K562 (cell line): ENCODE measurements at regions not wholly inside any gene's neighbourhood (a gene's known extent, or its start where the extent isn't known, plus 50 kb on each side); places are given as distances from the start of the nearest gene placed in this dataset.

ENCODE experiments used
- ATAC-seq: fragments of 200-7000 bp; cut with Tn5 transposase; 3 replicates; pipeline ENCODE4 v1.9.1; 2020; ENCODE audit warnings: moderate library complexity
- BruUV-seq: library from RNA; stranded (reverse); fragments of 400-500 nt; replicated peaks from 2 replicates; lab custom pipeline; 2021; lab: Mats Ljungman, UMichigan
- CTCF ChIA-PET: fragments of 300-600 bp; formaldehyde crosslinking; extraction: SDS; loops from one replicate; lab custom pipeline; 2021; ENCODE audit warnings: low intra/inter-chr PET ratio; lab: Yijun Ruan, JAX
- POLR2A ChIA-PET: fragments of 300-600, 350-650 bp; sonication (Branson Sonifier 250); formaldehyde crosslinking; extraction: SDS; loops from one replicate; lab custom pipeline; 2021; ENCODE audit warnings: antibody characterized with exemption, inconsistent platforms; lab: Yijun Ruan, JAX
- DNase-seq, 4 experiments: peaks; one replicate each; pipeline versions ENCODE4 v3.0.0 to v3.0.0-alpha.2; 2011 to 2018; ENCODE audit warnings: low spot score in 3 of 4, mixed read lengths in 3 of 4; ENCODE audit errors: extremely low read depth in 1 of 4
- FAIRE-seq: peaks from 2 replicates; lab custom pipeline; 2011; peaks lifted over from hg19 to GRCh38; lab: Jason Lieb, UNC
- H2AFZ ChIP-seq: 2 replicates; pipeline ENCODE4 v1.6.0; 2011; ENCODE audit warnings: low read depth, low read length, control low read depth, inconsistent platforms
- H3K27ac ChIP-seq: fragments of 200-600 bp; 3 replicates; pipeline ENCODE4 v1.8.0; 2011; ENCODE audit warnings: low read depth, mild to moderate bottlenecking, control low read depth, inconsistent platforms, low read length, moderate library complexity, mixed read lengths; ENCODE audit errors: extremely low read depth
- H3K27me3 ChIP-seq, 2 experiments: fragments of 300-600 bp in 1 of 2; 2 replicates in 1 of 2; 3 replicates in 1 of 2; pipeline versions ENCODE4 v1.6.0 to v1.8.0; 2011; ENCODE audit warnings: inconsistent platforms in 2 of 2, low read length in 2 of 2, mild to moderate bottlenecking in 1 of 2, mixed read lengths in 1 of 2, moderate library complexity in 1 of 2; ENCODE audit not compliant: control insufficient read depth in 2 of 2, insufficient read depth in 2 of 2
- H3K36me3 ChIP-seq: fragments of 300-600 bp; 3 replicates; pipeline ENCODE4 v1.8.0; 2011; ENCODE audit warnings: mild to moderate bottlenecking, low read length, inconsistent platforms; ENCODE audit not compliant: control insufficient read depth, insufficient read depth
- H3K4me1 ChIP-seq, 2 experiments: fragments of 200-600 bp in 1 of 2; replicated peaks in 1 of 2; 2 replicates in 1 of 2; 3 replicates in 1 of 2; pipeline versions ENCODE4 v1.5.1 to v1.8.0; 2011; ENCODE audit warnings: inconsistent platforms in 2 of 2, low read length in 2 of 2, mild to moderate bottlenecking in 1 of 2, mixed read lengths in 1 of 2, moderate library complexity in 1 of 2; ENCODE audit not compliant: control insufficient read depth in 2 of 2, insufficient read depth in 2 of 2
- H3K4me2 ChIP-seq: 2 replicates; pipeline ENCODE4 v1.6.1; 2011; ENCODE audit warnings: low read length, control low read depth, inconsistent platforms, mixed read lengths; ENCODE audit not compliant: insufficient read depth
- H3K4me3 ChIP-seq: fragments of 200-600 bp; sonication (generic), shearing (Covaris generic); 2 replicates; pipeline ENCODE4 v1.5.1; 2016; ENCODE audit warnings: control low read depth, inconsistent platforms
- H3K79me2 ChIP-seq: fragments of 200-600 bp; 3 replicates; pipeline ENCODE4 v1.8.0; 2011; ENCODE audit warnings: low read length, inconsistent platforms; ENCODE audit not compliant: control insufficient read depth, insufficient read depth
- H3K9ac ChIP-seq, 2 experiments: 2 replicates each; pipeline versions ENCODE4 v1.6.0 to v1.6.1; 2011; ENCODE audit warnings: low read depth in 2 of 2, low read length in 2 of 2, control low read depth in 1 of 2, inconsistent platforms in 1 of 2, mild to moderate bottlenecking in 1 of 2, mixed read lengths in 1 of 2; ENCODE audit not compliant: insufficient read depth in 1 of 2
- H3K9me1 ChIP-seq: one replicate; pipeline ENCODE4 v1.6.0; 2011; ENCODE audit warnings: inconsistent platforms, mild to moderate bottlenecking, low read length, moderate library complexity; ENCODE audit not compliant: control insufficient read depth, insufficient read depth
- H3K9me3 ChIP-seq: replicated peaks from 2 replicates; pipeline ENCODE4 v1.5.1; 2011; ENCODE audit warnings: low read depth, low read length, inconsistent platforms; ENCODE audit not compliant: control insufficient read depth, insufficient read depth
- H4K20me1 ChIP-seq: replicated peaks from 2 replicates; pipeline ENCODE4 v1.6.1; 2011; ENCODE audit warnings: low read length, inconsistent platforms, mixed read lengths; ENCODE audit not compliant: control insufficient read depth, insufficient read depth
- POLR2B ChIP-seq: fragments of 450-650 bp; IDR thresholded peaks from 2 replicates; pipeline ENCODE4 v1.6.1; 2018; ENCODE audit warnings: low read depth; ENCODE audit not compliant: partially characterized antibody
- SMAD3 ChIP-seq: fragments of 450-650 bp; formaldehyde crosslinking; conservative IDR thresholded peaks from 2 replicates; pipeline ENCODE4 v1.4.0; 2020; ENCODE audit warnings: mild to moderate bottlenecking
- TGIF2 ChIP-seq: sonication (generic); formaldehyde crosslinking; IDR thresholded peaks from 2 replicates; pipeline ENCODE4 v1.8.1; 2022; ENCODE audit warnings: mild to moderate bottlenecking, missing genetic modification reagents, moderate library complexity
- WGBS: fragments of 100-300 bp; shearing (Covaris generic); methylation state at CpG from one replicate; pipeline ENCODE4 v1.1.6; 2016; ENCODE audit warnings: low coverage, mixed read lengths; ENCODE audit not compliant: insufficient coverage; ENCODE audit errors: missing lambda C conversion rate; 5-methylcytosine and 5-hydroxymethylcytosine counted together
- in situ Hi-C: fragments of 300-500 bp; cut with MboI; formaldehyde crosslinking; loops from 4 replicates; pipeline ENCODE4 v1.15.0; 2018; ENCODE audit warnings: inconsistent platforms, mixed read lengths
- intact Hi-C: fragments of 100-400 bp; cut with micrococcal nuclease; formaldehyde crosslinking; loops from 2 replicates; pipeline ENCODE4 v1.14.2; 2022
- TF ChIP-seq, protein P1 (sequence below): fragments of 450-650 bp; formaldehyde crosslinking; IDR thresholded peaks from 2 replicates; pipeline ENCODE4 v1.4.0; 2020; ENCODE audit warnings: mild to moderate bottlenecking, moderate library complexity
- TF ChIP-seq, protein P2 (sequence below): fragments of 450-650 bp; formaldehyde crosslinking; IDR thresholded peaks from 2 replicates; pipeline ENCODE4 v1.4.0; 2020; ENCODE audit warnings: mild to moderate bottlenecking, moderate library complexity

DNA sequence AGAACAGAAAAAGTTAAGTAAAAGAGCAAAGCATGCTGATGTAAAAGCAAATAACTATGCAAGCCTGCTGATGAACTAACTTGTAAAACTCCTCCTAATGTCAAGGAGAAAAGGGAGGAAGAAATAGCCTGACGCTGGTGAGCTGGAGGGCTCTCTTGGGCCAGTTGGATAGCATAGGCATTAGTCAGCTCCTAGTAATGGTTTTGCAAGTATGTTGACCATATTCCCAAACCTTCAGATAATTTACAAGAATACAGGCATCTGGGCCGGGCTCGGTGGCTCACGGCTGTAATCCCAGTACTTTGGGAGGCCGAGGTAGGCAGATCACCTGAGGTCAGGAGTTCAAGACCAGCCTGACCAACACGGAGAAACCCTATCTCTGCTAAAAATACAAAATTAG lies 871.4 kb downstream of the C12orf50 start:
- H3K4me2 ChIP-seq = no peak overlapping the region
- no peak overlapping the region for H3K4me3 ChIP-seq
- ChIA-PET POLR2A (no interaction called here), CTCF (interaction anchor here (0.7 kb wide), 1 partner anchor 598 kb away, joined by 3 read pairs; no protein-coding TSS in a partner anchor)
- no peak overlapping the region for H3K27ac ChIP-seq
- H3K9me3 ChIP-seq = no peaks in the 10 kb centered on the region
- TF ChIP-seq, protein P1, sequence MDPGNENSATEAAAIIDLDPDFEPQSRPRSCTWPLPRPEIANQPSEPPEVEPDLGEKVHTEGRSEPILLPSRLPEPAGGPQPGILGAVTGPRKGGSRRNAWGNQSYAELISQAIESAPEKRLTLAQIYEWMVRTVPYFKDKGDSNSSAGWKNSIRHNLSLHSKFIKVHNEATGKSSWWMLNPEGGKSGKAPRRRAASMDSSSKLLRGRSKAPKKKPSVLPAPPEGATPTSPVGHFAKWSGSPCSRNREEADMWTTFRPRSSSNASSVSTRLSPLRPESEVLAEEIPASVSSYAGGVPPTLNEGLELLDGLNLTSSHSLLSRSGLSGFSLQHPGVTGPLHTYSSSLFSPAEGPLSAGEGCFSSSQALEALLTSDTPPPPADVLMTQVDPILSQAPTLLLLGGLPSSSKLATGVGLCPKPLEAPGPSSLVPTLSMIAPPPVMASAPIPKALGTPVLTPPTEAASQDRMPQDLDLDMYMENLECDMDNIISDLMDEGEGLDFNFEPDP (CRISPR knock-in tag) = no peak
- TF ChIP-seq, protein P2, sequence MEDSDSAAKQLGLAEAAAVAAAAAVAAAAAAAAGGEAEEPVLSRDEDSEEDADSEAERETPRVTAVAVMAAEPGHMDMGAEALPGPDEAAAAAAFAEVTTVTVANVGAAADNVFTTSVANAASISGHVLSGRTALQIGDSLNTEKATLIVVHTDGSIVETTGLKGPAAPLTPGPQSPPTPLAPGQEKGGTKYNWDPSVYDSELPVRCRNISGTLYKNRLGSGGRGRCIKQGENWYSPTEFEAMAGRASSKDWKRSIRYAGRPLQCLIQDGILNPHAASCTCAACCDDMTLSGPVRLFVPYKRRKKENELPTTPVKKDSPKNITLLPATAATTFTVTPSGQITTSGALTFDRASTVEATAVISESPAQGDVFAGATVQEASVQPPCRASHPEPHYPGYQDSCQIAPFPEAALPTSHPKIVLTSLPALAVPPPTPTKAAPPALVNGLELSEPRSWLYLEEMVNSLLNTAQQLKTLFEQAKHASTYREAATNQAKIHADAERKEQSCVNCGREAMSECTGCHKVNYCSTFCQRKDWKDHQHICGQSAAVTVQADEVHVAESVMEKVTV (CRISPR knock-in tag) = no peak
- no peak for TF ChIP-seq POLR2B
- TF ChIP-seq SMAD3 (CRISPR knock-in tag) = no peak
- no peak for TF ChIP-seq TGIF2 (CRISPR knock-in tag)
- no peaks in the 10 kb centered on the region for H3K27me3 ChIP-seq
- no peaks in the 10 kb centered on the region for H3K4me1 ChIP-seq
- no TSS peak for BruUV-seq
- FAIRE-seq = no peak
- H3K9me1 ChIP-seq = no peaks in the 10 kb centered on the region
- no peaks in the 10 kb centered on the region for H3K36me3 ChIP-seq
- 4% methylated on average over 6 of the region's 6 CpGs for WGBS
- ATAC-seq = no peak
- in situ Hi-C loops = no loop called here
- H4K20me1 ChIP-seq = no peaks in the 10 kb centered on the region
- no peak overlapping the region for H3K9ac ChIP-seq
- no peaks in the 10 kb centered on the region for H3K79me2 ChIP-seq
- no peak overlapping the region for H2AFZ ChIP-seq
- intact Hi-C loops = no loop called here
- no peak for DNase-seq
